Left lung (tissue), 4 donors: ENCODE measurements at regions not wholly inside any gene's neighbourhood (a gene's known extent, or its start where the extent isn't known, plus 50 kb on each side); places are given as distances from the start of the nearest gene placed in this dataset.

Experiments
- ATAC-seq: fragments of 200-7000 bp; cut with Tn5 transposase; one replicate; pipeline ENCODE4 v1.9.1; 2020; ENCODE audit warnings: moderate library complexity
- DNase-seq, 4 donors: peaks; one replicate each; pipeline ENCODE4 v3.0.0-alpha.2; 2013 to 2020
- H3K27ac ChIP-seq, 2 donors: fragments of 200-600 bp; sonication (generic) in 1 of 2; one replicate each; pipeline versions ENCODE4 v1.5.0 to v1.8.0; 2020 to 2021
- H3K27me3 ChIP-seq, 2 donors: fragments of 200-600 bp; sonication (generic) in 1 of 2; one replicate each; pipeline versions ENCODE4 v1.5.0 to v1.8.0; 2020 to 2021
- H3K36me3 ChIP-seq, 2 donors: fragments of 200-600 bp; sonication (generic) in 1 of 2; one replicate each; pipeline versions ENCODE4 v1.5.0 to v1.8.0; 2020 to 2021
- H3K4me1 ChIP-seq, 2 donors: fragments of 200-600 bp; one replicate each; pipeline ENCODE4 v1.8.0; 2021
- H3K4me3 ChIP-seq, 2 donors: fragments of 200-600 bp; sonication (generic) in 1 of 2; one replicate each; pipeline versions ENCODE4 v1.5.0 to v1.8.0; 2020 to 2021; ENCODE audit warnings: mild to moderate bottlenecking in 1 of 2
- H3K9me3 ChIP-seq, 2 donors: fragments of 200-600 bp; sonication (generic) in 1 of 2; one replicate each; pipeline versions ENCODE4 v1.5.0 to v1.8.0; 2020 to 2021
- CTCF ChIP-seq, 2 donors: fragments of 200-600 bp; sonication (generic) in 1 of 2; IDR thresholded peaks; one replicate each; pipeline versions ENCODE4 v1.5.0 to v1.8.0; 2021; ENCODE audit warnings: antibody characterized with exemption in 2 of 2
- intact Hi-C, 2 donors: fragments of 100-400 bp; cut with DNase I; formaldehyde crosslinking; loops; one replicate each; pipeline versions ENCODE4 v1.11.2 to v1.14.2; 2022
- donor health status: DM: no; HTN: yes; CAD: no.
- donor health status: DM: no; HTN: no; CAD: no.

GRCh38 chrX:39307488-39307887 lies 506.2 kb downstream of the MID1IP1 start:
- peaks cover 0 to 8% of the 10 kb centered on the region in 2 donors for H3K9me3 ChIP-seq
- H3K4me3 ChIP-seq: no peak overlapping the region
- intact Hi-C loops: no loop called here
- H3K4me1 ChIP-seq: no peaks in the 10 kb centered on the region
- DNase-seq: no peak
- no peak overlapping the region for H3K27ac ChIP-seq
- H3K27me3 ChIP-seq: no peaks in the 10 kb centered on the region
- no peak for ATAC-seq
- no peaks in the 10 kb centered on the region for H3K36me3 ChIP-seq
- TF ChIP-seq CTCF (IDR thresholded peaks at IDR 0.05): no peak

- intact Hi-C loops: no loop called here
- Histone ChIP-seq H3K27ac (no peak overlapping the region), H3K27me3 (no peaks in the 10 kb centered on the region), H3K4me1 (no peaks in the 10 kb centered on the region), H3K9me3 (peaks cover 0 to 2% of the 10 kb centered on the region in 2 donors), H3K4me3 (no peak overlapping the region), H3K36me3 (no peaks in the 10 kb centered on the region)
- TF ChIP-seq CTCF (IDR thresholded peaks at IDR 0.05): no peak
- no peak for ATAC-seq
- DNase-seq: no peak
These were observed 506.9 kb downstream of the MID1IP1 start for GRCh38 chrX:39308126-39308525.

- intact Hi-C loops: no loop called here
- ATAC-seq: no peak
- no peaks in the 10 kb centered on the region for H3K4me1 ChIP-seq
These were observed 507.9 kb downstream of the MID1IP1 start for GRCh38 chrX:39309018-39309635.

GRCh38 chrX:39309721-39310152 lies 508.5 kb downstream of the MID1IP1 start:
- no peak overlapping the region for H3K4me3 ChIP-seq
- intact Hi-C loops: no loop called here
- no peaks in the 10 kb centered on the region for H3K27me3 ChIP-seq
- peak in 2 of 4 donors; percentile 27 to 64 for DNase-seq
- no peak for TF ChIP-seq CTCF (IDR thresholded peaks at IDR 0.05)
- ATAC-seq: peak; percentile 17
- H3K27ac ChIP-seq: no peak overlapping the region
- H3K9me3 ChIP-seq: no peaks in the 10 kb centered on the region
- H3K4me1 ChIP-seq: no peaks in the 10 kb centered on the region
- H3K36me3 ChIP-seq: no peaks in the 10 kb centered on the region

More at GRCh38 chrX:39309018-39309635, 507.9 kb downstream of the MID1IP1 start:
- no peaks in the 10 kb centered on the region for H3K27me3 ChIP-seq
- H3K4me3 ChIP-seq: no peak overlapping the region
- DNase-seq: no peak
- no peak for TF ChIP-seq CTCF (IDR thresholded peaks at IDR 0.05)
- H3K36me3 ChIP-seq: no peaks in the 10 kb centered on the region
- no peak overlapping the region for H3K27ac ChIP-seq
- no peaks in the 10 kb centered on the region for H3K9me3 ChIP-seq

GRCh38 chrX:39310891-39311290 lies 509.6 kb downstream of the MID1IP1 start:
- no peak for DNase-seq
- no peaks in the 10 kb centered on the region for H3K36me3 ChIP-seq
- no peak overlapping the region for H3K27ac ChIP-seq
- H3K27me3 ChIP-seq: no peaks in the 10 kb centered on the region
- H3K4me1 ChIP-seq: no peaks in the 10 kb centered on the region
- no peak for TF ChIP-seq CTCF (IDR thresholded peaks at IDR 0.05)
- intact Hi-C loops: no loop called here
- no peaks in the 10 kb centered on the region for H3K9me3 ChIP-seq
- ATAC-seq: no peak
- H3K4me3 ChIP-seq: no peak overlapping the region
